SU-DHL-6 (cell line): ENCODE measurements at regions not wholly inside any gene's neighbourhood (a gene's known extent, or its start where the extent isn't known, plus 50 kb on each side); places are given as distances from the start of the nearest gene placed in this dataset.

Source experiments
- H2AFZ ChIP-seq: fragments of 200-600 bp; sonication (generic); 2 replicates; pipeline ENCODE4 v1.6.1; 2014; ENCODE audit warnings: low read depth, mild to moderate bottlenecking, moderate library complexity, mixed read lengths, antibody characterized with exemption, low read length; ENCODE audit not compliant: severe bottlenecking
- H3F3A ChIP-seq: fragments of 200-600 bp; shearing (Covaris generic); 2 replicates; pipeline ENCODE4 v1.6.0; 2016; ENCODE audit warnings: antibody characterized with exemption, mild to moderate bottlenecking; ENCODE audit not compliant: insufficient read depth
- H3K27ac ChIP-seq: fragments of 200-600 bp; sonication (generic); 2 replicates; pipeline ENCODE4 v1.5.1; 2016; ENCODE audit warnings: low read depth, mild to moderate bottlenecking, low read length, moderate library complexity, mixed read lengths
- H3K27me3 ChIP-seq: fragments of 200-600 bp; sonication (generic), shearing (Covaris generic); 2 replicates; pipeline ENCODE4 v1.6.0; 2014; ENCODE audit warnings: mild to moderate bottlenecking, low read length
- H3K36me3 ChIP-seq: fragments of 200-600 bp; sonication (generic); 2 replicates; pipeline ENCODE4 v1.6.1; 2014; ENCODE audit warnings: mild to moderate bottlenecking, low read length, mixed read lengths
- H3K4me2 ChIP-seq: fragments of 300-600, 200-600 bp; shearing (Covaris generic), sonication (generic); 2 replicates; pipeline ENCODE4 v1.6.0; 2014; ENCODE audit warnings: low read length, low read depth, mild to moderate bottlenecking; ENCODE audit not compliant: poor library complexity, severe bottlenecking
- H3K4me3 ChIP-seq: fragments of 200-600 bp; sonication (generic); 2 replicates; pipeline ENCODE4 v1.5.1; 2014; ENCODE audit warnings: antibody characterized with exemption, low read length, mild to moderate bottlenecking, mixed read lengths; ENCODE audit not compliant: insufficient read depth, poor library complexity, severe bottlenecking
- H3K79me2 ChIP-seq: fragments of 200-600 bp; sonication (generic); 2 replicates; pipeline ENCODE4 v1.6.1; 2014; ENCODE audit warnings: mild to moderate bottlenecking, low read length, moderate library complexity; ENCODE audit not compliant: insufficient read depth
- H3K9ac ChIP-seq: fragments of 200-600 bp; sonication (generic); 2 replicates; pipeline ENCODE4 v1.7.0; 2014; ENCODE audit warnings: mild to moderate bottlenecking, low read length
- H3K9me2 ChIP-seq: fragments of 200-600 bp; sonication (generic); replicated peaks from 2 replicates; pipeline ENCODE4 v1.6.1; 2014; ENCODE audit warnings: low read length; ENCODE audit not compliant: insufficient read depth
- H3K9me3 ChIP-seq: fragments of 200-600 bp; sonication (generic); 2 replicates; pipeline ENCODE4 v1.6.1; 2014; ENCODE audit warnings: low read length, mixed read lengths; ENCODE audit not compliant: insufficient read depth
- H4K20me1 ChIP-seq: fragments of 200-600 bp; sonication (generic); 2 replicates; pipeline ENCODE4 v1.6.1; 2014; ENCODE audit warnings: low read depth, mild to moderate bottlenecking, antibody characterized with exemption, low read length, moderate library complexity, mixed read lengths
- EZH2phosphoT487 ChIP-seq: fragments of 200-600 bp; sonication (generic), shearing (Covaris generic); conservative IDR thresholded peaks from 2 replicates; pipeline ENCODE4 v1.6.1; 2018; ENCODE audit warnings: mild to moderate bottlenecking, antibody characterized with exemption, low read length, moderate library complexity, mixed read lengths
- TF ChIP-seq, protein P1 (sequence below): fragments of 200-600 bp; sonication (generic); IDR thresholded peaks from one replicate; pipeline ENCODE4 v1.5.1; 2017; ENCODE audit warnings: antibody characterized with exemption, mild to moderate bottlenecking, low read length, moderate library complexity; ENCODE audit not compliant: insufficient read depth, poor library complexity, severe bottlenecking

DNA sequence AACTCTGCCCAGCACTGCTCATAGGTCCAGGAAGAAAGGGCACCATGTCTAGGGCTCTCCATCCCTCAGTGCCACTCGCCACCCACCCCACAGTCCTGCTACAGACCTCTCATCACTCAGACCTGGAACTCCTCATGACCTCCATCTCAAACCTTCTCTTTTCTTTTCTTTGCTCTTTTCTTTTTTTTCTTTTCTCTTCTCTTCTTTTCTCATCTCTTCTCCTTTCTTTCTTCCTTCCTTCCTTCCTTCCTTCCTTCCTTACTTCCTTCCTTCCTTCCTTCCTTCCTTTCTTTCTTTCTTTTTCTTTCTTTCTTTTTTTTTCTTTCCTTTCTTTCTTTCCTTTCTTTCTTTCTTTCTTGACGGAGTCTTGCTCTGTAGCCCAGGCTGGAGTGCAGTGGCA, 122.2 kb downstream of the KLF6 start:
- Histone ChIP-seq H3K36me3 (no peaks in the 10 kb centered on the region), H3K79me2 (no peaks in the 10 kb centered on the region), H3K27me3 (no peaks in the 10 kb centered on the region), H4K20me1 (no peaks in the 10 kb centered on the region), H2AFZ (no peak overlapping the region), H3K4me3 (no peak overlapping the region), H3K9me3 (no peaks in the 10 kb centered on the region), H3K4me2 (no peak overlapping the region), H3K27ac (no peak overlapping the region), H3K9ac (no peak overlapping the region), H3K9me2 (no peaks in the 10 kb centered on the region), H3F3A (no peaks in the 10 kb centered on the region)
- no peak for TF ChIP-seq EZH2phosphoT487
- TF ChIP-seq, protein P1, sequence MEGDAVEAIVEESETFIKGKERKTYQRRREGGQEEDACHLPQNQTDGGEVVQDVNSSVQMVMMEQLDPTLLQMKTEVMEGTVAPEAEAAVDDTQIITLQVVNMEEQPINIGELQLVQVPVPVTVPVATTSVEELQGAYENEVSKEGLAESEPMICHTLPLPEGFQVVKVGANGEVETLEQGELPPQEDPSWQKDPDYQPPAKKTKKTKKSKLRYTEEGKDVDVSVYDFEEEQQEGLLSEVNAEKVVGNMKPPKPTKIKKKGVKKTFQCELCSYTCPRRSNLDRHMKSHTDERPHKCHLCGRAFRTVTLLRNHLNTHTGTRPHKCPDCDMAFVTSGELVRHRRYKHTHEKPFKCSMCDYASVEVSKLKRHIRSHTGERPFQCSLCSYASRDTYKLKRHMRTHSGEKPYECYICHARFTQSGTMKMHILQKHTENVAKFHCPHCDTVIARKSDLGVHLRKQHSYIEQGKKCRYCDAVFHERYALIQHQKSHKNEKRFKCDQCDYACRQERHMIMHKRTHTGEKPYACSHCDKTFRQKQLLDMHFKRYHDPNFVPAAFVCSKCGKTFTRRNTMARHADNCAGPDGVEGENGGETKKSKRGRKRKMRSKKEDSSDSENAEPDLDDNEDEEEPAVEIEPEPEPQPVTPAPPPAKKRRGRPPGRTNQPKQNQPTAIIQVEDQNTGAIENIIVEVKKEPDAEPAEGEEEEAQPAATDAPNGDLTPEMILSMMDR = no peak

DNA sequence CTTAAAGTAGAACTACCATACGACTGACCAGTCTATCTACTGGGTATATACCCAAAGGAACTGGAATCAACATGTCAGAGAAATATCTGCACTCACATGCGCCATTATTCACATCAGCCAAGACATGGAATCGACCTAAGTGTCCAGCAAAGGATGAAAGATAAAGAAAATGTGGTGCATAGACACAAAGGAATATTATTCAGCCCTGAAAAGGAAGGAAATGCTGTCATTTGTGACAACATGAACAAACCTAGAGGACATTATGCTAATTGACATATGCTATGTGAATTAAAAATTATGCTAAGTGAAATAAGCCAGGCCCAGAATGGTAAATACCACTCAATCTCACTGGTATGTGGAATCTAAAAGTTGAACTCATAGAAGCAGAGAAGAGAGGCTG, 123.7 kb downstream of the KLF6 start:
- no peak for TF ChIP-seq EZH2phosphoT487
- TF ChIP-seq, protein P1 = no peak
- Histone ChIP-seq H3K4me2 (no peak overlapping the region), H3K9me2 (no peaks in the 10 kb centered on the region), H3K9me3 (no peaks in the 10 kb centered on the region), H2AFZ (no peak overlapping the region), H3K36me3 (no peaks in the 10 kb centered on the region), H3K27me3 (no peaks in the 10 kb centered on the region), H3K9ac (no peak overlapping the region), H3K4me3 (no peak overlapping the region), H3K79me2 (no peaks in the 10 kb centered on the region), H4K20me1 (no peaks in the 10 kb centered on the region), H3F3A (no peaks in the 10 kb centered on the region), H3K27ac (no peak overlapping the region)

DNA sequence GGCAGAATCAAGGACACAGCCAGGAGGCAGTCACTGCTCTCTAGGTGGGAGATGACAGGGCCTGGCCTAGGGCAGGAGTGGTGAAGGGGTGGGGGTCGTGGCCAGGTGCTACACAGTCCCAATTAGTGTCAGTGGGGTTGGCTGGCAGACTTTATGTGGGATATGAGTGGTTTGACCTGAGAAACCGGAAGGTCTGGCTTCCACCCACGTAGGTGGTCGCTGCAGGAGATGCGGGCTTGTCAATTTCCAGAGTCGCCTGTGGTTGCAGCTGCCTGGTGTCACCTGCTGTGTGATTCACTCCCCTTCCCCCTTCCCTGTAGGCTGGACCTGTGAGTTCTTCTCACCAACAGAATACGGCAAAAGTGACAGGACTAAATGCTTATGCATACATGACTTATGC, 124.3 kb downstream of the KLF6 start:
- Histone ChIP-seq H2AFZ (no peak overlapping the region), H3K9me3 (no peaks in the 10 kb centered on the region), H4K20me1 (no peaks in the 10 kb centered on the region), H3K27ac (no peak overlapping the region), H3K27me3 (no peaks in the 10 kb centered on the region), H3K79me2 (no peaks in the 10 kb centered on the region), H3K4me2 (no peak overlapping the region), H3K9me2 (no peaks in the 10 kb centered on the region), H3K9ac (no peak overlapping the region), H3F3A (no peaks in the 10 kb centered on the region), H3K36me3 (no peaks in the 10 kb centered on the region), H3K4me3 (no peak overlapping the region)
- TF ChIP-seq, protein P1 = no peak
